Glutamatergic neuron (in vitro differentiated cells): ENCODE measurements at regions not wholly inside any gene's neighbourhood (a gene's known extent, or its start where the extent isn't known, plus 50 kb on each side); places are given as distances from the start of the nearest gene placed in this dataset.
A peak's percentile ranks its signal among the peaks of the same experiment; 100 is the strongest.

Experiments used
- DNase-seq: peaks from one replicate; pipeline ENCODE4 v3.0.0; 2022
- H3K27ac Mint-ChIP-seq: one replicate; pipeline ENCODE4 v1.8.0; 2020; ENCODE audit warnings: mild to moderate bottlenecking, mixed read lengths, inconsistent platforms; ENCODE audit not compliant: unreplicated experiment
- H3K27me3 Mint-ChIP-seq: one replicate; pipeline ENCODE4 v1.8.0; 2020; ENCODE audit warnings: mild to moderate bottlenecking, moderate library complexity, mixed read lengths, inconsistent platforms; ENCODE audit not compliant: unreplicated experiment
- H3K36me3 Mint-ChIP-seq: one replicate; pipeline ENCODE4 v1.8.0; 2020; ENCODE audit warnings: mild to moderate bottlenecking, mixed read lengths, inconsistent platforms; ENCODE audit not compliant: unreplicated experiment
- H3K4me1 Mint-ChIP-seq: one replicate; pipeline ENCODE4 v1.8.0; 2020; ENCODE audit warnings: mild to moderate bottlenecking, low read depth, mixed read lengths, inconsistent platforms; ENCODE audit not compliant: unreplicated experiment
- H3K4me3 Mint-ChIP-seq: one replicate; pipeline ENCODE4 v1.8.0; 2020; ENCODE audit warnings: mild to moderate bottlenecking, mixed read lengths, inconsistent platforms; ENCODE audit not compliant: unreplicated experiment
- H3K9me3 Mint-ChIP-seq: one replicate; pipeline ENCODE4 v1.8.0; 2020; ENCODE audit warnings: mild to moderate bottlenecking, moderate library complexity, mixed read lengths, inconsistent platforms; ENCODE audit not compliant: unreplicated experiment
- TF ChIP-seq, protein P1 (sequence below): fragments of 200-600 bp; sonication (generic); IDR thresholded peaks from one replicate; pipeline ENCODE4 v1.5.0; 2021; ENCODE audit not compliant: partially characterized antibody, unreplicated experiment

GRCh38 chr5:168147106-168147505 is 144.3 kb upstream of the WWC1 start:
- H3K4me1 Mint-ChIP-seq, result peaks cover 20% of the 10 kb centered on the region
- H3K27me3 Mint-ChIP-seq, result no peaks in the 10 kb centered on the region
- DNase-seq, result no peak
- TF ChIP-seq, protein P1, sequence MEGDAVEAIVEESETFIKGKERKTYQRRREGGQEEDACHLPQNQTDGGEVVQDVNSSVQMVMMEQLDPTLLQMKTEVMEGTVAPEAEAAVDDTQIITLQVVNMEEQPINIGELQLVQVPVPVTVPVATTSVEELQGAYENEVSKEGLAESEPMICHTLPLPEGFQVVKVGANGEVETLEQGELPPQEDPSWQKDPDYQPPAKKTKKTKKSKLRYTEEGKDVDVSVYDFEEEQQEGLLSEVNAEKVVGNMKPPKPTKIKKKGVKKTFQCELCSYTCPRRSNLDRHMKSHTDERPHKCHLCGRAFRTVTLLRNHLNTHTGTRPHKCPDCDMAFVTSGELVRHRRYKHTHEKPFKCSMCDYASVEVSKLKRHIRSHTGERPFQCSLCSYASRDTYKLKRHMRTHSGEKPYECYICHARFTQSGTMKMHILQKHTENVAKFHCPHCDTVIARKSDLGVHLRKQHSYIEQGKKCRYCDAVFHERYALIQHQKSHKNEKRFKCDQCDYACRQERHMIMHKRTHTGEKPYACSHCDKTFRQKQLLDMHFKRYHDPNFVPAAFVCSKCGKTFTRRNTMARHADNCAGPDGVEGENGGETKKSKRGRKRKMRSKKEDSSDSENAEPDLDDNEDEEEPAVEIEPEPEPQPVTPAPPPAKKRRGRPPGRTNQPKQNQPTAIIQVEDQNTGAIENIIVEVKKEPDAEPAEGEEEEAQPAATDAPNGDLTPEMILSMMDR, result no peak
- H3K27ac Mint-ChIP-seq, result no peak overlapping the region
- peaks cover 5% of the 10 kb centered on the region for H3K9me3 Mint-ChIP-seq
- no peaks in the 10 kb centered on the region for H3K36me3 Mint-ChIP-seq
- H3K4me3 Mint-ChIP-seq, result no peak overlapping the region

GRCh38 chr5:168147568-168148360 is 143.7 kb upstream of the WWC1 start:
- H3K27ac Mint-ChIP-seq, result peak overlapping the region; percentile 54
- DNase-seq, result no peak
- H3K27me3 Mint-ChIP-seq, result no peaks in the 10 kb centered on the region
- H3K36me3 Mint-ChIP-seq, result no peaks in the 10 kb centered on the region
- peaks cover 5% of the 10 kb centered on the region for H3K9me3 Mint-ChIP-seq
- TF ChIP-seq, protein P1, result no peak
- H3K4me1 Mint-ChIP-seq, result peaks cover 22% of the 10 kb centered on the region
- H3K4me3 Mint-ChIP-seq, result no peak overlapping the region

DNA sequence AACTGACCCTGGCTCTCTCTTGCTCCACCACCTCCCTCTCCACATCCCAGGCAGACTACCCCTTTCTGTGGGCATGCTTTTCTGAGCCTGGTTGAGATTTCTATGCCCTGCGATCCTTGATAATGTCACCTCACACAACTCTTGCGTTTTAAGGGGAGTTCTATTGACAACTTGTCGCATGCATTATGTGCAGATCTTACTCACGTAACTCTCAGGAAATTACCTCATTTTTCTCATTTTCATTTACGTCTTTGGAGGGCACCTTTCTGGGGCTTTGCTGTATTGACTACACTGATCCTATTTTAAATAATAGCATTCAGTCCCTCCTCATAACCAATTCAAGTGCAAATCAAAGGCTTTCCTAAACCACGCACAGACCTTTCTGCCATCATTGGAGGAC is 140.4 kb upstream of the WWC1 start:
- peaks cover 7% of the 10 kb centered on the region for H3K9me3 Mint-ChIP-seq
- H3K27me3 Mint-ChIP-seq, result no peaks in the 10 kb centered on the region
- TF ChIP-seq, protein P1, result no peak
- peaks cover 41% of the 10 kb centered on the region for H3K4me1 Mint-ChIP-seq
- no peak overlapping the region for H3K4me3 Mint-ChIP-seq
- DNase-seq, result no peak
- H3K27ac Mint-ChIP-seq, result no peak overlapping the region
- H3K36me3 Mint-ChIP-seq, result no peaks in the 10 kb centered on the region

- H3K36me3 Mint-ChIP-seq, result no peaks in the 10 kb centered on the region
- no peak for DNase-seq
- TF ChIP-seq, protein P1, result no peak
- H3K27ac Mint-ChIP-seq, result no peak overlapping the region
- peaks cover 48% of the 10 kb centered on the region for H3K4me1 Mint-ChIP-seq
- no peaks in the 10 kb centered on the region for H3K27me3 Mint-ChIP-seq
- H3K4me3 Mint-ChIP-seq, result no peak overlapping the region
- H3K9me3 Mint-ChIP-seq, result peaks cover 6% of the 10 kb centered on the region
Measured at GRCh38 chr5:168152660-168153059, 138.8 kb upstream of the WWC1 start.

DNA sequence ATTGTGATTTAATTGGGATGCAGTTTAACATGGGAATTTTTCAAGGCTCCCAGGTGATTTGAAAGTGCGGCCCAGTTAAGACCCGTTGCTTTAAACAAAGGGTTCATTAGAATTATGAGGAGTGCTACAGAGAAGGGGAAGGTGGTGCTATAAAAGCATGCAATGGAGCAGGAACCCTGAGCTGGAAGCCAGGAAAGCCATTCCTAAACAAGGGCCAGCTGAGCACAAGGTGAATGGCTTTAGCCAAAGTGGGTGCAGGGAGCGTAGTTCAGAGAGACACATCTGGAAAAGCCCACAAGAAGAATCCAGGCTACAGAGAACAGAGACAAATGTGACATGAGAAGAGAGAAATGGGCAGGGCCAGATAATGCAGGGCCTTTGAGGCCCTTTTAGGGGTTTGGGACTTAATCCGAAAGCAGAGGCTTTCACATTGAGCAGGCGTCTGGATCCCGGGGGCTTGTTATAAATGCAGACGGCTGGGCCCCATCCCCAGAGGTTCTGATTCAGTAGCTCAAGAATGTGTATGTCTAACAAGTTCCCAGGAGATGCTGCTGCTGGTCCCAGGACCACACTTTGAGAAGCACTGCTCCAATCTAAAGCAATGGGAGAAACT is 138.1 kb upstream of the WWC1 start:
- Mint-ChIP-seq H3K9me3 (peaks cover 2% of the 10 kb centered on the region), H3K27me3 (no peaks in the 10 kb centered on the region), H3K27ac (no peak overlapping the region), H3K4me3 (no peak overlapping the region), H3K4me1 (peaks cover 42% of the 10 kb centered on the region), H3K36me3 (no peaks in the 10 kb centered on the region)
- no peak for DNase-seq
- TF ChIP-seq, protein P1, result no peak
